ENCODE measurements at regions not wholly inside any gene's neighbourhood (a gene's known extent, or its start where the extent isn't known, plus 50 kb on each side); places are given as distances from the start of the nearest gene placed in this dataset.

GRCh38 chr14:36059531-36059930 is 117.0 kb downstream of the PTCSC3 start:
- TF ChIP-seq CTCF (IDR thresholded peaks at IDR 0.05 in 2 of 3, conservative IDR thresholded peaks at IDR 0.05 in 1 of 3; ENCODE audit: borderline replicate concordance in 1 of 3, insufficient read depth in 1 of 3, low read depth in 2 of 3, low read length in 2 of 3), result no peak
- TF ChIP-seq EZH2 (IDR thresholded peaks at IDR 0.05), result no peak
- no peak for TF ChIP-seq EZH2phosphoT487 (IDR thresholded peaks at IDR 0.05; ENCODE audit: borderline replicate concordance)
- no peak for TF ChIP-seq JUND (IDR thresholded peaks at IDR 0.05)
- no peak for TF ChIP-seq ZFX (IDR thresholded peaks at IDR 0.05)
- TF ChIP-seq POLR2AphosphoS5 (IDR thresholded peaks at IDR 0.05; ENCODE audit: low read depth, low read length), result no peak
- TF ChIP-seq POLR2A (IDR thresholded peaks at IDR 0.05; ENCODE audit: borderline replicate concordance, extremely low read depth, insufficient read depth, insufficient read length), result no peak
- TF ChIP-seq RAD21 (IDR thresholded peaks at IDR 0.05; ENCODE audit: low read depth), result no peak
- TF ChIP-seq ELF1 (IDR thresholded peaks at IDR 0.05; ENCODE audit: borderline replicate concordance, low read depth), result no peak

All from HCT116 (cell line).